ENCODE measurements at regions not wholly inside any gene's neighbourhood (a gene's known extent, or its start where the extent isn't known, plus 50 kb on each side); places are given as distances from the start of the nearest gene placed in this dataset.
A peak's percentile ranks its signal among the peaks of the same experiment; 100 is the strongest.
"Not testable (repeated sequence)": the region's sequence is repeated elsewhere in the genome, so short reads cannot be mapped to it uniquely, and the experiment has no call there.

DNA sequence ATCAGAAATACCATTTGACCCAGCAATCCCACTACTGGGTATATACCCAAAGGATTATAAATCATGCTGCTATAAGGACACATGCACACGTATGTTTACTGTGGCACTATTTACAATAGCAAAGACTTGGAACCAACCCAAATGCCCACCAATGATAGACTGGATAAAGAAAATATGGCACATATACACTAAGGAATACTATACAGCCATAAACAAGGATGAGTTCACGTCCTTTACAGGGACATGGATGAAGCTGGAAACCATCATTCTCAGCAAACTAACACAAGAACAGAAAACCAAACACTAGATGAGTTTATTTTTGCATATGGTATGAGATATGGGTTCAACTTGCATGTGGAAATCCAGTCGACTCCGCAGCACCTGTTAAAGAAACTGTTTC, 168.8 kb upstream of the FGF13 start:
- DNase-seq; H3K36me3 ChIP-seq (ENCODE audit: control insufficient read depth, insufficient read depth, low read length); H3K9me3 ChIP-seq (ENCODE audit: control insufficient read depth, low read depth, low read length); H3K27ac ChIP-seq (ENCODE audit: low read length); H3K27me3 ChIP-seq (ENCODE audit: control insufficient read depth, insufficient read depth, low read length); H3K4me3 ChIP-seq (ENCODE audit: low read length); H3K4me1 ChIP-seq (ENCODE audit: control insufficient read depth, insufficient read depth, low read length): not testable (repeated sequence)
- no CpG with 5 or more reads among the region's 4 CpGs for WGBS (ENCODE audit: insufficient coverage, low lambda C conversion rate)

DNA sequence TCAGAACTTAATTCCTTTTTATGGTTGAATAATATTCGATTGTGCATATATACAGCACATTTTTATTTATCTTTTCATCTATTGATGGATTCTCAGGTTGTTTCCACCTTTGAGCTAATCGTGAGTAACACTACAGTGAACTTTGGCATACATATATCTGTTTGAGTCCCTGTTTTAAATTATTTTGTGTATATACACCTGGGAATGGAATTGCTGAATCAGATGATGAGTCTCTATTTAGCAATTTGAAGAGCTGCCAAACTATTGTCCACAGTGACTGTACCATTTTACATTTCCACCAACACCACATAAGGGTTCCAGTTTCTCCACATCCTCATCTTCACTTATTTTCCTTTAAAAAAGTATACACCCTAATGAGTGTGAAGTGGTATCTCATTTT, 166.2 kb upstream of the FGF13 start:
- no peak overlapping the region for H3K4me3 ChIP-seq (ENCODE audit: low read length)
- H3K27me3 ChIP-seq (ENCODE audit: control insufficient read depth, insufficient read depth, low read length) = no peaks in the 10 kb centered on the region
- H3K9me3 ChIP-seq (ENCODE audit: control insufficient read depth, low read depth, low read length) = no peaks in the 10 kb centered on the region
- no peak overlapping the region for H3K27ac ChIP-seq (ENCODE audit: low read length)
- no peaks in the 10 kb centered on the region for H3K4me1 ChIP-seq (ENCODE audit: control insufficient read depth, insufficient read depth, low read length)
- no peak for DNase-seq
- H3K36me3 ChIP-seq (ENCODE audit: control insufficient read depth, insufficient read depth, low read length) = no peaks in the 10 kb centered on the region
- WGBS (ENCODE audit: insufficient coverage, low lambda C conversion rate) = no CpG with 5 or more reads among the region's 2 CpGs

DNA sequence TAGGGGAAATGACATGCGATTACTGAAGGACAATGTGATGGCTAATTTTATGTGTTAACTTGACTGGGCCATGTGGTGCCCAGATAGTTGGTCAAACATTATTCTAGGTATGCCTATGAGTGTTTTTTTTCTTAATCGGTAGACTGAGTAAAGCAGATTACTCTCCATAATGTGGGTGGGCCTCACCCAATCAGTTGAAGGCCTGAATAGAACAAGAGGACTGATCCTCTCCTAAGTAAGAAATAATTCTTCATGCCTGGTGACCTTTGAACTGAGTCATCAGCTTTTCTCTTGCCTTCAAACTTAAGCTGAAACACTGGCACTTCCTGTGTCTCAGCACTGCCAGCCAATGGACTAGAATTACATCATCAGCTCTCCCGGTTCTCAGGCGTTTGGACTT, 164.0 kb upstream of the FGF13 start:
- no peaks in the 10 kb centered on the region for H3K9me3 ChIP-seq (ENCODE audit: control insufficient read depth, low read depth, low read length)
- H3K27ac ChIP-seq (ENCODE audit: low read length) = no peak overlapping the region
- H3K36me3 ChIP-seq (ENCODE audit: control insufficient read depth, insufficient read depth, low read length) = no peaks in the 10 kb centered on the region

DNA sequence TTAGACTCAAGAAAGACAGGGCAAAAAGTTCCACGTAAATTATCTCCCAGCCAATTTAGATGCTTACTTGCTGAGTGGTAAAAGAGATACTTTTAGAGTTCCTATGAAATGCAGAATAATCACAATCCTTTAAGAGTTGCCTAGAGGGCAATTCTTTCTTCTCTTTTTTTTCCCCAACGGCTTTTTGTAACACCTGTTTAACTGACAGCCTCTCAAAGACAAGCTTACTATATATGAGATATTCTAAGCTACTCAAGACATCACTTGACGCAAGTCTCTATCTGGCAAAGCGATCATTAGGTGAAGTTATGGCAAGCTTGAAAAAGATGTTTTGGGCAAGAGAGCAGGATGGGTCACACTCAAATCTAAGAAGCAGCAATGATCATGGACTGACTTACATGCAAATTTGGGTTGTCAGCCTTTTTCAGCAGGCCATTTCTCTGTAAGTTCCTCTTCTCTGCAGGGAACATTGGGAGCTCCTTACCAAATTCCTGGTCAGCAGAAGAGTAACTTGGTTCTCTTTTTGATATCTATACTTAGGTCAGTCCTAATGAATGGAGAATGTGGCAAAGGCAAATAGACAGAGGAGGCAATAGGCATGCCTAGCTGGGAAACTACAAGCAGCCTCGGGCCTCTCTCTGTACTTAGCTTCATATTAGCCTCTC, 162.9 kb upstream of the FGF13 start:
- no CpG with 5 or more reads among the region's 5 CpGs for WGBS (ENCODE audit: insufficient coverage, low lambda C conversion rate)
- H3K27ac ChIP-seq (ENCODE audit: low read length) = no peak overlapping the region
- DNase-seq = no peak
- no peak overlapping the region for H3K4me3 ChIP-seq (ENCODE audit: low read length)
- H3K36me3 ChIP-seq (ENCODE audit: control insufficient read depth, insufficient read depth, low read length) = no peaks in the 10 kb centered on the region
- no peaks in the 10 kb centered on the region for H3K9me3 ChIP-seq (ENCODE audit: control insufficient read depth, low read depth, low read length)
- H3K27me3 ChIP-seq (ENCODE audit: control insufficient read depth, insufficient read depth, low read length) = no peaks in the 10 kb centered on the region
- no peaks in the 10 kb centered on the region for H3K4me1 ChIP-seq (ENCODE audit: control insufficient read depth, insufficient read depth, low read length)

More for the DNA sequence above, 164.0 kb upstream of the FGF13 start:
- H3K27me3 ChIP-seq (ENCODE audit: control insufficient read depth, insufficient read depth, low read length) = no peaks in the 10 kb centered on the region
- no peak overlapping the region for H3K4me3 ChIP-seq (ENCODE audit: low read length)
- WGBS (ENCODE audit: insufficient coverage, low lambda C conversion rate) = no CpG with 5 or more reads among the region's 4 CpGs
- DNase-seq = no peak
- H3K4me1 ChIP-seq (ENCODE audit: control insufficient read depth, insufficient read depth, low read length) = no peaks in the 10 kb centered on the region

DNA sequence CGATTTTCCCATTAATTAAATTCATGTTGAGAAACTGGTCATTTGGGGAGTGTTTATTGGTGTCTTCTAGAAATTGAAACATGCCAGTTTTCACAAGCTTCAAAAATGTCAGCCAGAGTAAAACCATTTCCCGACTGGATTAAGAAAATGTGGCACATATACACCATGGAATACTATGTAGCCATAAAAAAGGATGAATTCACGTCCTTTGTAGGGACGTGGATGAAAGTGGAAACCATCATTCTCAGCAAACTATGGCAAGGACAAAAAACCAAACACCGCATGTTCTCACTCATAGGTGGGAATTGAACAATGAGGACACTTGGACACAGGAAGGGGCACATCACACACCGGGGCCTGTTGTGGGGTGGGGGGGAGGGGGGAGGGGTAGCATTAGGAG, 162.1 kb upstream of the FGF13 start:
- H3K36me3 ChIP-seq (ENCODE audit: control insufficient read depth, insufficient read depth, low read length); H3K27me3 ChIP-seq (ENCODE audit: control insufficient read depth, insufficient read depth, low read length); H3K4me3 ChIP-seq (ENCODE audit: low read length); H3K27ac ChIP-seq (ENCODE audit: low read length); H3K9me3 ChIP-seq (ENCODE audit: control insufficient read depth, low read depth, low read length); H3K4me1 ChIP-seq (ENCODE audit: control insufficient read depth, insufficient read depth, low read length); DNase-seq: not testable (repeated sequence)
- WGBS (ENCODE audit: insufficient coverage, low lambda C conversion rate) = no CpG with 5 or more reads among the region's 6 CpGs

DNA sequence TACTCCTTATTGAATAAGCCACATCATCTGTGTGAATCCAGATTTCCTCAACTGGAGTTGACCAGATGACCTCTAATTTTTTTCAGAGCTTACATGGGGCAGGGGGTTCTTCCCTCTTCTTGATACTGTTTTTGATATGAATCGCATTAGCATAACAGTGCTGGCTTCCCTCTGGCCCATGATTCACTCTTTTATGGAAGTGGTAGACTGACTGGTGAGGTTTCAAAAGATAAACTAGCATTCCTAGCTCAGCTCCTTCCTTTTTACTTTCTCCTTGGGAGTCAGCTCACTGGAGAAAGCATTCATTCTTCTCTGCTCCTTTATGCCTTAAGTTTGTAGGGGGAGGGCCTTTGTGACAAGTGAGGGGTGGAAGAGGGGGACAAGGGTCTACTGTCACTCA, 161.0 kb upstream of the FGF13 start:
- Histone ChIP-seq H3K27me3 (ENCODE audit: control insufficient read depth, insufficient read depth, low read length) (no peaks in the 10 kb centered on the region), H3K27ac (ENCODE audit: low read length) (no peak overlapping the region), H3K9me3 (ENCODE audit: control insufficient read depth, low read depth, low read length) (no peaks in the 10 kb centered on the region), H3K4me1 (ENCODE audit: control insufficient read depth, insufficient read depth, low read length) (no peaks in the 10 kb centered on the region), H3K4me3 (ENCODE audit: low read length) (no peak overlapping the region), H3K36me3 (ENCODE audit: control insufficient read depth, insufficient read depth, low read length) (no peaks in the 10 kb centered on the region)
- no peak for DNase-seq
- no CpG with 5 or more reads among the region's 1 CpG for WGBS (ENCODE audit: insufficient coverage, low lambda C conversion rate)

GRCh38 chrX:138871739-138872138, 160.2 kb upstream of the FGF13 start:
- Histone ChIP-seq H3K36me3 (ENCODE audit: control insufficient read depth, insufficient read depth, low read length) (no peaks in the 10 kb centered on the region), H3K4me3 (ENCODE audit: low read length) (no peak overlapping the region), H3K27me3 (ENCODE audit: control insufficient read depth, insufficient read depth, low read length) (no peaks in the 10 kb centered on the region), H3K27ac (ENCODE audit: low read length) (no peak overlapping the region), H3K4me1 (ENCODE audit: control insufficient read depth, insufficient read depth, low read length) (no peaks in the 10 kb centered on the region), H3K9me3 (ENCODE audit: control insufficient read depth, low read depth, low read length) (no peaks in the 10 kb centered on the region)
- no CpG with 5 or more reads among the region's 3 CpGs for WGBS (ENCODE audit: insufficient coverage, low lambda C conversion rate)
- DNase-seq = no peak

DNA sequence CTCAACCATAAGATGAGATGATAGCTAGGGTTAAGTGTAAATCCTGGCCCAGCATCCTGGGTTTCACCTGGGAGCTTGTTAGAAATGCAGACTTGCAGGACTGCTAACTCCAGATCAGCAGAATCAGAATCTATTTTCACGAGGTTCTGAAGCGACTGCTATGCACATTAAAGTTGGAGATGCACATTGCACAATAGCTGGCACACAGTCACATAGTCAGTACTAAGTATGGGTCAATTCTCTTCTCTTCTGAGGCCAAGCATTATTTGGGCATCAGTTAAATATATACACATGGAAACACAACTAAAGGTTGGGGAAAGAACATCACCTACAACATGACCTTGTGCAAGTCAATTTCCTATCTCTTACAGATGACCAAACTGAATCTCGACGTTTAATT, 155.1 kb upstream of the FGF13 start:
- H3K4me1 ChIP-seq (ENCODE audit: control insufficient read depth, insufficient read depth, low read length) = no peaks in the 10 kb centered on the region
- H3K9me3 ChIP-seq (ENCODE audit: control insufficient read depth, low read depth, low read length) = no peaks in the 10 kb centered on the region
- no peak overlapping the region for H3K4me3 ChIP-seq (ENCODE audit: low read length)
- DNase-seq = no peak
- WGBS (ENCODE audit: insufficient coverage, low lambda C conversion rate) = no CpG with 5 or more reads among the region's 4 CpGs
- H3K27me3 ChIP-seq (ENCODE audit: control insufficient read depth, insufficient read depth, low read length) = no peaks in the 10 kb centered on the region
- H3K36me3 ChIP-seq (ENCODE audit: control insufficient read depth, insufficient read depth, low read length) = no peaks in the 10 kb centered on the region
- no peak overlapping the region for H3K27ac ChIP-seq (ENCODE audit: low read length)

DNA sequence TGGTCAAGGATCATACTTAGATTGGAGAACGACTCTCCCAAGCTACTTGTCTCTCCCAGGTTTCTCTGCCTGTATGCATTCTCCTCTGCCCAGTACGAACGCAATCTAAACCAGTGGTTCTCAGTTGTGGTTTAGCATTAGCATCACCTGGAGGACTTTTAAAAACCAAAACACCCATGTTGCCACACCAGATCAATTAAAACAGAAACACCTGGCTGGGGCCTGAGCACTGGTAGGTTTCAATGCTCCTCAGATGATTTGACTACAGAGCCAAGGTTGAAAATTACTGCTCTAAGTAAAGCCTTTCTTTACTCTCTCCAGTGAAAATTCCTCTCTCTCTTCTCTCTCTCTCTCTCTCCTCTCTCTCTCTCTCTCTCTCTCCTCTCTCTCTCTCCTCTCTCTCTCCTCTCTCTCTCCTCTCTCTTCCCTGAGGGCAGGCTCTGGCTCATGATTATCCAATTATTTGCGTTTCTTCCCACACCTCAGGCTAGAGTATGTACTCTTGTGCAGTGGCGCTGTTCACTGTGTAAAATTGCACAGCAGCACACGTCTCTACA, 153.7 kb upstream of the FGF13 start:
- WGBS (ENCODE audit: insufficient coverage, low lambda C conversion rate) = no CpG with 5 or more reads among the region's 6 CpGs
- Histone ChIP-seq H3K27me3 (ENCODE audit: control insufficient read depth, insufficient read depth, low read length) (no peaks in the 10 kb centered on the region), H3K4me3 (ENCODE audit: low read length) (no peak overlapping the region), H3K4me1 (ENCODE audit: control insufficient read depth, insufficient read depth, low read length) (no peaks in the 10 kb centered on the region), H3K27ac (ENCODE audit: low read length) (no peak overlapping the region), H3K36me3 (ENCODE audit: control insufficient read depth, insufficient read depth, low read length) (no peaks in the 10 kb centered on the region), H3K9me3 (ENCODE audit: control insufficient read depth, low read depth, low read length) (no peaks in the 10 kb centered on the region)
- no peak for DNase-seq

GRCh38 chrX:138859421-138859820, 147.9 kb upstream of the FGF13 start:
- DNase-seq = peak in 1 of 2 donors; percentile 1
- H3K27me3 ChIP-seq (ENCODE audit: control insufficient read depth, insufficient read depth, low read length) = no peaks in the 10 kb centered on the region
- H3K36me3 ChIP-seq (ENCODE audit: control insufficient read depth, insufficient read depth, low read length) = no peaks in the 10 kb centered on the region
- no peak overlapping the region for H3K27ac ChIP-seq (ENCODE audit: low read length)
- no peaks in the 10 kb centered on the region for H3K9me3 ChIP-seq (ENCODE audit: control insufficient read depth, low read depth, low read length)
- WGBS (ENCODE audit: insufficient coverage, low lambda C conversion rate) = no CpG with 5 or more reads among the region's 2 CpGs
- H3K4me3 ChIP-seq (ENCODE audit: low read length) = no peak overlapping the region
- no peaks in the 10 kb centered on the region for H3K4me1 ChIP-seq (ENCODE audit: control insufficient read depth, insufficient read depth, low read length)

DNA sequence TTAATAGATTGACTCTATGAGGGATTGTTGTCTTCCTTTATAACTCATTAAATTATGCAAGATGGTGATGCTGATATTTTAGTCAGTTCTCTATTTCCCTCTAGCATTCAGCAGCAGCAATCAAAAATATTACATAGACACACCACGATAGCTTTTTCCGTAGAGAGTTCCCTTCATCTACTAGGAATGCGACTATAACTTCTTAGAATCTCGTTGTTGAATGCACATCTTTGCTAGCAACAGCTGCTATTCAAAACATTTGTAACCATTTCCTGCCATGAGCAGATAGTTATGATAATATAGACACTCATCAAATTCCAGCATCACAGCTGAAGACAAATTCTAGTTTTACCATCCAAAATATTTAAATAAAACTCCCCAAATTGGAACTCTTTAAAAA, 147.4 kb upstream of the FGF13 start:
- H3K4me3 ChIP-seq (ENCODE audit: low read length) = no peak overlapping the region
- DNase-seq = no peak
- H3K36me3 ChIP-seq (ENCODE audit: control insufficient read depth, insufficient read depth, low read length) = no peaks in the 10 kb centered on the region
- H3K4me1 ChIP-seq (ENCODE audit: control insufficient read depth, insufficient read depth, low read length) = no peaks in the 10 kb centered on the region
- H3K9me3 ChIP-seq (ENCODE audit: control insufficient read depth, low read depth, low read length) = no peaks in the 10 kb centered on the region
- no peak overlapping the region for H3K27ac ChIP-seq (ENCODE audit: low read length)
- WGBS (ENCODE audit: insufficient coverage, low lambda C conversion rate) = no CpG with 5 or more reads among the region's 4 CpGs
- H3K27me3 ChIP-seq (ENCODE audit: control insufficient read depth, insufficient read depth, low read length) = no peaks in the 10 kb centered on the region

Measured in large intestine (tissue), 3 donors.